ENCODE measurements at regions not wholly inside any gene's neighbourhood (a gene's known extent, or its start where the extent isn't known, plus 50 kb on each side); places are given as distances from the start of the nearest gene placed in this dataset.
"Not testable (repeated sequence)": the region's sequence is repeated elsewhere in the genome, so short reads cannot be mapped to it uniquely, and the experiment has no call there.

DNA sequence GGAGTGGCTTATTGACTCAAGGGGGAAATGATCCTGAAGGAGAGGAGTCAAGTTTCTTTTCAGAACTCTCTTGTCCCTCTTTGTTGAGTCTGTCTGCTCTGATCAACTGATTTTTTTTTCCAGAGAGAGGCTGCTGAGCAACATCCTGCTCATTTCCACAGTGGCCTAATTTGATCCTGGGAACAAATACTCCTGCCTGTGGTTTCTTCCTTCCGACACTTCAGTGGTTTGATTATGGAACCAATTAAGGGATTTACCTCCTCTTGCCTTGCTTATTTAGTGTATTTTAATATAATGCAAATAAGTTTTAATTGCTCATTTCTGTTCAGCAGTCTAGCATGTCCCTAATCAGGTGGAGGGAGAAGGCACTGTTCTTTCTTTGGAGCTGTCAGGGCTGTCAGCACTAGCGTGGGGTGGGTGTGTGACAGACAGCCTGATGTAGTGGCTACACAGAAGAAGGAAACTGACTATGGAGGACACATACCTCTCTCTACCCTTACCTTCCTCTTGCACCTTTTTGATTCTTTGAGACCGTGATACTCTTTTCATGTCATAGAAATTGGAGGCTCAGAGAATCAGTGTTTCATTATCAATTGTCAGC lies 344.9 kb upstream of the STXBP6 start:
- 72% methylated on average over 3 of the region's 3 CpGs for WGBS
- Histone ChIP-seq H3K27ac (ENCODE audit: low read depth) (no peak overlapping the region), H3K36me3 (ENCODE audit: insufficient read depth) (no peaks in the 10 kb centered on the region), H3K4me3 (ENCODE audit: low read depth, low read length) (no peak overlapping the region), H3K4me1 (ENCODE audit: insufficient read depth) (no peaks in the 10 kb centered on the region)
- no peak for DNase-seq (ENCODE audit: extremely low spot score)

DNA sequence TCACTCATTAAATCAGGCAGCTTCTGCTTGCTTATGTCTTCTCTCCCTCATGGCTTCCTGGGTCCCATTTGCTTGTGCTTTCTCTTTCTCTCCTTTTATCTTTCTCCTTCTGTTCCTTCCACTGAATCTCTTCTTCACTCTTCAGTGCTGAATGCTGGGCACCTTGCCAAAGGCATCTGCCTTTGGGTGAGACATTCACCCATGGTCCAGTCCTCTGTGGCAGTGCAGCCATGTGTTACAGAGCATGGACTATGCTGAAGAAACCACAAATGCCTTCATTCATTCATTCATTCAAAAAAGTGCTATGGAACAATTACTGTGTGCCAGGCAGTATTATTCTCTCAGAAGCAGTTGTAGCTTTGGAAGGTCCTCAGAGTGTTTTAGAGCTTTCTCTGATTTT lies 344.4 kb upstream of the STXBP6 start:
- H3K36me3 ChIP-seq (ENCODE audit: insufficient read depth) = no peaks in the 10 kb centered on the region

DNA sequence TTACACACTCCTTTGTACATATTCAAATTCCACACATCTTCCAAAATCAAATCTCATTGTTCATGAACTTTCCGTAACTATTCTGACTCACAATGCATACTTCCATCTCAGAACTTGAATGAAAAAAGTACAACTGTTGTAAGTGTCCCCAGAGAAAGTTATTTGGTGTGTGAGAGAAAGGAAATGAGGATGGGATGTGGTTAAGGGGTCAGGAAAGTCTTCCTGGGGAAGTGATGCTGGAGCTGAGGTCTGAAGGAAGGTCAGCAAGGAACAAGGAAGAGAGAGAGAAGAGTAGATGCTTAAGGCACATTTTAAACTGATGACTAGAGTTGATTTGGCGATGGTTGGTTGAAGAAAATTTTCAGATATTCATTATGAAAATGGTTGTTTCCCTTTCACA lies 340.0 kb upstream of the STXBP6 start:
- Histone ChIP-seq H3K27ac (ENCODE audit: low read depth) (no peak overlapping the region), H3K4me1 (ENCODE audit: insufficient read depth) (no peaks in the 10 kb centered on the region), H3K36me3 (ENCODE audit: insufficient read depth) (no peaks in the 10 kb centered on the region), H3K4me3 (ENCODE audit: low read depth, low read length) (no peak overlapping the region)
- WGBS = 81% methylated on average over 2 of the region's 2 CpGs
- no peak for DNase-seq (ENCODE audit: extremely low spot score)

More for the DNA sequence above, 344.4 kb upstream of the STXBP6 start:
- Histone ChIP-seq H3K4me3 (ENCODE audit: low read depth, low read length) (no peak overlapping the region), H3K4me1 (ENCODE audit: insufficient read depth) (no peaks in the 10 kb centered on the region), H3K27ac (ENCODE audit: low read depth) (no peak overlapping the region)
- no peak for DNase-seq (ENCODE audit: extremely low spot score)

DNA sequence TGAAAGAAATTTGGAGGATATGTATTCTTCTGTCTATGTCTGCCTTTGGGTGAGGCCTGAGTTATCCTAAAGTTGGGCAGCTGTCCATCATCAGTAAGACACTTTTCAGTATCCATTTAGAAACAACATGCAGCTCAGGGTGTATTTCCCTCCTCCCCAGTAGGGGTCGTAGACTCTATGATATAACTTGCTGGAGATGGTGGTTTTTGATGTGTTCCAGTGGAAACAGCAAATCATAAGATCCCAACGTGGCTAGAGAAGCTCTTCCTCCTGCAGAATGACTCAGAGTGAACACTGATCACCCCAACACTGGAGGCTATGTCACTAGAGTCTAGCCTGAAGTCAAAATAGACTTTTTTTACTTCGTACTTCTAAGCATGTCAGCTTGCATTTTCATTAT lies 331.6 kb upstream of the STXBP6 start:
- no peak for DNase-seq (ENCODE audit: extremely low spot score)
- Histone ChIP-seq H3K4me3 (ENCODE audit: low read depth, low read length) (no peak overlapping the region), H3K36me3 (ENCODE audit: insufficient read depth) (no peaks in the 10 kb centered on the region), H3K4me1 (ENCODE audit: insufficient read depth) (no peaks in the 10 kb centered on the region), H3K27ac (ENCODE audit: low read depth) (no peak overlapping the region)
- 41% methylated on average over 3 of the region's 3 CpGs for WGBS

DNA sequence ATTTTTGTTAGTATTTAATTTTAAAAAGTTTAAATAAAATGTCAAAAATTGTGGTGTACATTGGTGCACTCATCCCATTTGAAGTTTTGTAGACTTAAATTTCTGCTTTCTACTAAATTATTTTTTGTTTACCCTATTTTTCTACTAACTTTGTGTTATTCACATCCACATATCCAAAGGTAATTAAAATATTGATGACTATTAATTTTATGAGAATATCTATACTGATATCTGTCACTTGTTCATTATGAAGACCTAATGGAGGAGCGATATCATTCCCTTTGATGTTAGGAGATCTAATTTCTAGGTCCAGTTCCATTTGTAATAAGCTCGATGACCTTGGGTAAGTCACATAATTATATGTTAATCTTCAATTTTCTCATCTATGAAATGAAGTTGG lies 325.7 kb upstream of the STXBP6 start:
- WGBS = 88% methylated on average over 2 of the region's 2 CpGs
- DNase-seq (ENCODE audit: extremely low spot score) = no peak
- Histone ChIP-seq H3K36me3 (ENCODE audit: insufficient read depth) (no peaks in the 10 kb centered on the region), H3K4me1 (ENCODE audit: insufficient read depth) (no peaks in the 10 kb centered on the region), H3K27ac (ENCODE audit: low read depth) (no peak overlapping the region), H3K4me3 (ENCODE audit: low read depth, low read length) (no peak overlapping the region)

DNA sequence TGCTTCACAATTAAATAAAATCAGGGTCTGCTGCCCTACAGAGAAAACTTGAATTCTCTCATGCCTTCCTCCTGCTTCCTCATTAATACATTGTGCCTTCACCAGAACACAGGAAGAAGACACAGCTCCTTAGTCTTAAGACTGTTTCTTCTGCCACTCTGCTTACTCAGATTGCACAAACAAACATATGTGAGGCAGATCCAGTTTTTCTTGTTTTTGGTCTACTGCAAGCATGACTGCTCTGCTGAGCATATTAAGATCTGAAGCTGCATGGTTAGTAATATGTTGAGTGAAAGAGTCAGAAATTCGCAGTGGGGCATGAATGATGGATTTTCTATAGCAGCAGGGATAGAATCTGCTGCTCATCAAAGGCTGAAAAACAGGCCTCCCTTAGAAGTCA lies 321.1 kb upstream of the STXBP6 start:
- Histone ChIP-seq H3K36me3 (ENCODE audit: insufficient read depth) (no peaks in the 10 kb centered on the region), H3K4me1 (ENCODE audit: insufficient read depth) (no peaks in the 10 kb centered on the region), H3K4me3 (ENCODE audit: low read depth, low read length) (no peak overlapping the region), H3K27ac (ENCODE audit: low read depth) (no peak overlapping the region)
- no peak for DNase-seq (ENCODE audit: extremely low spot score)
- 68% methylated on average over 1 of the region's 1 CpG for WGBS

DNA sequence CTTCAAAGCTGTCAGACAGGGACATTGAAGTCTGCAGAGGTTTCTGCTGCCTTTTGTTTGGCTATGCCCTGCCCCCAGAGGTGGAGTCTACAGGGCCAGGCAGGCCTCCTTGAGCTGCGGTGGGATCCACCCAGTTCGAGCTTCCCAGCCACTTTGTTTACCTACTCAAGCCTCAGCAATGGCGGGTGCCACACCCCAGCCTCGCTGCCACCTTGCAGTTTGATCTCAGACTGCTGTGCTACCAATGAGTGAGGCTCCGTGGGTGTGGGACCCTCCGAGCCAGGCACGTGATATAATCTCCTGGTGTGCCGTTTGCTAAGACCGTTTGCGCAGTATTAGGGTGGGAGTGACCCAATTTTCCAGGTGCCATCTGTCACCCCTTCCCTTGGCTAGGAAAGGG lies 320.1 kb upstream of the STXBP6 start:
- WGBS = 89% methylated on average over 10 of the region's 10 CpGs
- not testable (repeated sequence) for H3K36me3 ChIP-seq (ENCODE audit: insufficient read depth); H3K4me1 ChIP-seq (ENCODE audit: insufficient read depth); H3K27ac ChIP-seq (ENCODE audit: low read depth); DNase-seq (ENCODE audit: extremely low spot score); H3K4me3 ChIP-seq (ENCODE audit: low read depth, low read length)

DNA sequence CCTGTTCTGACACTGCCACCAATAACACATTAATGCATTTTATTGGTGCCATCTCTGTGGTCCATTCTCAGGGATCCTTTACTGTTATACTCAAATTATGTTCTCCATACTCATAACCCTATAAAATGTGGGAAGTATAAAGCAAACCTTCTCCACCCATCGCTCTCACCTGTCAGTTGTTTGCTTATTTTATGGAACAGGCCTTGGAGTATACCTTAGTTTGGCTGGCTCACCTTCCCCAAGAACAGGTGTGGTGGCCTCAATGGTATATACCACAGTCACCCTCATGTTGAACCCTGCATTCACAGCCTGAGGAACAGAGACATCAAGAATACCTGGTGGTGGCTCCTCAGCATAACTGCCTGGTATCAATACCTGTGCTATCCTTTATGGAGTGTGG lies 308.4 kb upstream of the STXBP6 start:
- 84% methylated on average over 1 of the region's 1 CpG for WGBS
- no peak for DNase-seq (ENCODE audit: extremely low spot score)
- H3K27ac ChIP-seq (ENCODE audit: low read depth) = no peak overlapping the region
- no peaks in the 10 kb centered on the region for H3K36me3 ChIP-seq (ENCODE audit: insufficient read depth)
- no peak overlapping the region for H3K4me3 ChIP-seq (ENCODE audit: low read depth, low read length)
- no peaks in the 10 kb centered on the region for H3K4me1 ChIP-seq (ENCODE audit: insufficient read depth)

DNA sequence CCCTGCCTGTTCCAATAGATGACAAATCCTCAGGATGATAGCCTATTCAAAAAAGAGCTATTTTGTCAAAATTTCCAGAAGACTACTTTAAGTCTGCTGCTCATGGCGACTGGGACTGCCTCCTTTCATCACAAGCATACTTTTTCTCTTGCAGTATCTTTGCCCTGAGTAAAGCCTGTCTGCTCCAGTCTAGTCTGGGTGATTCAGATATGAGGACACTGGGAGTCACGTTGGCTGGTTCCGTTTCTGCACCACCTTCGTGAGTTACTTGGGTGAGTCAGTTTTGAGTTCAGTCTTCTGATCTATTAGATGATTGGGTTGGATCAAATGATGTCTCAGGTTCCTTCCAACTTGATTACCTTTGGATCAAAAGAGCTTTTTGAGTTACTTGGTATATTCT lies 301.3 kb upstream of the STXBP6 start:
- no peak for DNase-seq (ENCODE audit: extremely low spot score)
- Histone ChIP-seq H3K4me3 (ENCODE audit: low read depth, low read length) (no peak overlapping the region), H3K36me3 (ENCODE audit: insufficient read depth) (no peaks in the 10 kb centered on the region), H3K4me1 (ENCODE audit: insufficient read depth) (no peaks in the 10 kb centered on the region), H3K27ac (ENCODE audit: low read depth) (no peak overlapping the region)
- WGBS = 82% methylated on average over 4 of the region's 4 CpGs

DNA sequence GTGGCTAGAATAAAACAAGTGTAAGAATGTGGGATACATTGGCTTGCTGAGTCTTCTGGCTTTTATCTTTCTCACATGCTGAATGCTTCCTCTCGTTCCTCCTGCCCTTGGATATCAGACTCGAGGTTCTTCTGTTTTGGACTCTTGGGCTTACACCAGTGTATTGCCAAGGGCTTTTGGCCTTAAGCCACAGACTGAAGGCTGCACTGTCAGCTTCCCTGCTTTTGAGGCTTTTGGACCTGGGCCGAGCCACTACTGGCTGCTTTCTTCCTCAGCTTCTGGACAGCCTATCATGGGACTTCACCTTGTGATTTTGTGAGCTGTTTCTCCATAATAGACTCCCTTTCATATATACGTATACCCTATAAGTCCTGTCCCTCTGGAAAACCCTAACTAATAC lies 300.9 kb upstream of the STXBP6 start:
- H3K4me1 ChIP-seq (ENCODE audit: insufficient read depth) = no peaks in the 10 kb centered on the region
- WGBS = 59% methylated on average over 4 of the region's 4 CpGs
- no peaks in the 10 kb centered on the region for H3K36me3 ChIP-seq (ENCODE audit: insufficient read depth)
- no peak for DNase-seq (ENCODE audit: extremely low spot score)
- H3K27ac ChIP-seq (ENCODE audit: low read depth) = no peak overlapping the region
- H3K4me3 ChIP-seq (ENCODE audit: low read depth, low read length) = no peak overlapping the region

DNA sequence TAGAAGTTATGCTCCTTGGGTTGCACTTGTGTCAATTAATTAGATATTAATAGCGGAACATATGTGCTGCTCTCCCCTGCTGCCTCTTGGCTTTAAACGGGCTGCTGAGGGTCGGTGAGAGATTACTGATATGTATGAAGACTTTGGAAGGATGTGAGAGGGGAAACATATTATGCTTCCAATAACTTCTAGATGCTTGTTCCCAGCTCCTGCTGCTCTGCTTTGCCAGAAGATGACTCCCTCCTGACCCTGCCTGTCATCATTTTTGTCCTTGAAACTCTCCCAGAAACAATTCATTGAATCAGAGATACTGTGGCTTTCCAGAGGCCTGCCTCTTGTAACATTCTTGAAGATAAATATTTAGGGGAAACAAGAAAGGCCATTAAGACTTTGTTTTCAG lies 300.1 kb upstream of the STXBP6 start:
- H3K4me1 ChIP-seq (ENCODE audit: insufficient read depth) = no peaks in the 10 kb centered on the region
- no peak overlapping the region for H3K27ac ChIP-seq (ENCODE audit: low read depth)
- no peak overlapping the region for H3K4me3 ChIP-seq (ENCODE audit: low read depth, low read length)
- H3K36me3 ChIP-seq (ENCODE audit: insufficient read depth) = no peaks in the 10 kb centered on the region
- 77% methylated on average over 3 of the region's 3 CpGs for WGBS
- DNase-seq (ENCODE audit: extremely low spot score) = no peak

DNA sequence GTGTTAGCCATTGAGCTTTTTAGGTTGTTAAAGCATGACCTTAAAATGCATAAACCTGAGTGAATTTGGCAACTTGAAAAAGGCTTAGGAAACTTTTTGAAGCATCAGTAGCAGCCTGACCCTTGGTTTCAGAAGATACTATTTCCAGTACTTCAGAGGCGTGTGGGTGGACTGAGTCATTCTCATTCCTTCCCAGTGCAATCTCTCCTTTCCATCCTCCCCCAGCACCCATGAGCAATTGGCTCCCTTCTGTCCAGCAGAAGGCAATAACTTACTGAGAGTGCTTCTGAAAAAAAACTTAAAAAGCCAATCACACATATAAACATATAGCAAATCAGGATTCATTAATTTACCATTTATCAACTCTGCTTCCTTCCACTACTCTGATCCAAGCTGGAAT lies 299.3 kb upstream of the STXBP6 start:
- no peaks in the 10 kb centered on the region for H3K4me1 ChIP-seq (ENCODE audit: insufficient read depth)
- no peak overlapping the region for H3K27ac ChIP-seq (ENCODE audit: low read depth)
- H3K36me3 ChIP-seq (ENCODE audit: insufficient read depth) = no peaks in the 10 kb centered on the region
- no peak for DNase-seq (ENCODE audit: extremely low spot score)
- WGBS = 62% methylated on average over 1 of the region's 1 CpG
- no peak overlapping the region for H3K4me3 ChIP-seq (ENCODE audit: low read depth, low read length)

DNA sequence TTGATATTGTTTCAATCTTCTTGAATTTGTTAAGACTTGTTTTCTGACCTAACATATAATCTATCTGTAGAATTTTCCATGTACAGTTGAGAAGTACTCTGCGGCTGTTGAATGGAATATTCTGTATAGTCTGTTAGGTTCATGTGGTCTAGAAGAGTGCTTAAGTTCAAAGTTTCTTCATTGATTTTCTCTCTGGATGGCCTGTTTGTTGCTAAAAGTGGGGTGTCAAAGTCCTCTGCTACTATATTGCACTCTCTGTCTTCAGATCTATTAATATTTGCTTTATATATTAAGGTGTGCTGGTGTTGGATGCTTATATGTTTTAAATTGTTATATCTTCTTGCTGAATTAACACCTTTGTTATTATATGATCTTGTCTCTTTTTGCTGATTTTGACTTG lies 290.9 kb upstream of the STXBP6 start:
- WGBS = 96% methylated on average over 1 of the region's 1 CpG
- Histone ChIP-seq H3K27ac (ENCODE audit: low read depth) (no peak overlapping the region), H3K36me3 (ENCODE audit: insufficient read depth) (no peaks in the 10 kb centered on the region), H3K4me3 (ENCODE audit: low read depth, low read length) (no peak overlapping the region), H3K4me1 (ENCODE audit: insufficient read depth) (no peaks in the 10 kb centered on the region)
- no peak for DNase-seq (ENCODE audit: extremely low spot score)

DNA sequence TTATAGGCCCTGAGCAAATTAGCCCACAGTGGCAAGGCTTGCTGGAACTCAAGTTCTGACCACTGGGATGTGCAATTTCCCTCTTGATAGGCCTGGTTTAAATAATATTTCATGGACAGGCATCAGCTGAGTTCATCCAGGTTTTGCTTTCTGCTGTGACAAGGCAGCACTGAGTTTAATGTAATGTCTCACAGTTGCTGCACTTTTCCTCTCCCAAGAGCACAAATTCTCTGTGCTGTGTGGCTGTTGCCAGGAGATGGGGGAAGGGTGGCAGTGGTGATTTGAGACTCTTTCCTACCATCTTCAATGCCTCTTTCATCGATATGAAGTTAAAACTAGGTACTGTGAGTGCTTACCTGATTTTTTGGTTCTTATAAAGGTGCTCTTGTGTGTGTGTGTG lies 272.8 kb upstream of the STXBP6 start:
- 73% methylated on average over 1 of the region's 1 CpG for WGBS
- Histone ChIP-seq H3K36me3 (ENCODE audit: insufficient read depth) (no peaks in the 10 kb centered on the region), H3K4me3 (ENCODE audit: low read depth, low read length) (no peak overlapping the region), H3K27ac (ENCODE audit: low read depth) (no peak overlapping the region), H3K4me1 (ENCODE audit: insufficient read depth) (no peaks in the 10 kb centered on the region)
- DNase-seq (ENCODE audit: extremely low spot score) = no peak

DNA sequence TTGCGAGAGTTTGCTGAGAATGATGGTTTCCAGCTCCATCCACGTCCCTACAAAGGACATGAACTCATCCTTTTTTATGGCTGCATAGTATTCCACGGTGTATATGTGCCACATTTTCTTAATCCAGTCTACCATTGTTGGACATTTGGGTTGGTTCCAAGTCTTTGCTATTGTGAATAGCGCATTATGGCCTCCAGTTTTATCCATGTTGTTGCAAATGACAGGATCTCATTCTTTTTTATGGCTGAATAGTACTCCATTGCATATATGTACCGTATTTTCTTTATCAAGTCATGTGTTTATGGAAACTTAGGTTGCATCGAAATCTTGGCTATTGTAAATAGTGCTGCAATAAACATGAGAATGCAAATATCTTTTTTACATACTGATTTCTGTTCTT lies 266.1 kb upstream of the STXBP6 start:
- H3K36me3 ChIP-seq (ENCODE audit: insufficient read depth); H3K4me1 ChIP-seq (ENCODE audit: insufficient read depth); DNase-seq (ENCODE audit: extremely low spot score); H3K4me3 ChIP-seq (ENCODE audit: low read depth, low read length); H3K27ac ChIP-seq (ENCODE audit: low read depth): not testable (repeated sequence)
- 84% methylated on average over 4 of the region's 6 CpGs for WGBS
